HG03060 (cell line): ENCODE measurements at regions not wholly inside any gene's neighbourhood (a gene's known extent, or its start where the extent isn't known, plus 50 kb on each side); places are given as distances from the start of the nearest gene placed in this dataset.
"Not testable (repeated sequence)": the region's sequence is repeated elsewhere in the genome, so short reads cannot be mapped to it uniquely, and the experiment has no call there.

Experiments used
- ATAC-seq: cut with Tn5 transposase; IDR thresholded peaks from one replicate; pipeline ENCODE4 v1.9.1; 2021; ENCODE audit warnings: low read depth, moderate number of reproducible peaks; ENCODE audit not compliant: unreplicated experiment

DNA sequence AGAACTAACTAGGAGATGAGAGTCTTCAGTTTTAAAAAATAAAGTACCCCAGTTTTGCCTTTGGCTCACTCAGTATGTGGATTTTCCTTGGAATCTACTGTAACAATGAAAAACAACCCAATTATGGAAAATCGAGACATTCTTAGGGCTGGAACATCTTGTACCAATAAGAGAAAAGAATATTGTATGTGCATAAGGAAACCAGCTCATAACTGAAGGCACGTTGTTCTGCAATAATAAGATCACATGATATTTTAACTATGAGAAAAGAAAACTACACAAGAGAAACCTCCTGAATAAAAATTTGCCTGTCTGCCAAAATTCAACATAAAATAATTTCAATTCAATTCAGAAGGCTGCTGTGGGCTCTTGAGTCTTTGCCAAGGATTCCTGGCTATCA lies 261.8 kb upstream of the EDNRA start:
- ATAC-seq: no peak

DNA sequence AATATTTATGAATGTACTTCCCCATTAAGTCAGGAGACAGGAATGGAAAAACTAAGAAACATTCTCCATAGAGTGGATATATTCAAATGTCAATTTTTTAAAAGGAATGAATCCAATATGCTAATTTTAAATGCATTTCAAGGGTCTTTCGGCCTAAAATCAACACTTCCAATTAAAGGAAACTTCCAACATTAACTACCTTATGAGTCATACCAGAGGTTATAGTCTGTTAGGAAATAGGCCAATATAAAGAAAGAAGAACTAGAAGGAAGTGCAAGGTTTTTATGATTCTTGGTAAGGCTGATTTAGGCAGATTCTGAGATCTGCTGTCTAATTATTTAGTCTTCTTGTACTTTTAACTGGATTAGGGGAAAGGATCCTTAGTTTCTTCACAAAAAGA lies 260.1 kb upstream of the EDNRA start:
- ATAC-seq: no peak

DNA sequence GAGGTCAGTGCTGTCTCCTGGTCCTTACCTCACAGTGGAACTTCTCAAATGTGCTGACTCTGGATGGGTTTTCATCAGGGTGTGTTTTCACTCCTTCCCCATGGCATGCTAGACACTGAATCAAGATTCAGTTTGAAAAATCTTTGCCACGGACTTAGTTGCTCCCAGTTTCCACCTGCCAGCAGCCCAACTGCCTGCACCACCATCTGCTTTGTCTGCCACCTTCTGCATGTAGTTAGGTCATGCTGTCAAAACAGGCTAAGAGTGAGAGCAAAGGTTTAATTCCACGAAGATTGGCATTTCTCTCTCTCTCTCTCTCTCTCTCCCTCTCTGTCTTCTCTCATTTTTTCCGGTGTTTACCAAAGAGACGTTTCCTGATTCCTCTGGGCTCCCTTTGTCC lies 258.0 kb upstream of the EDNRA start:
- no peak for ATAC-seq

DNA sequence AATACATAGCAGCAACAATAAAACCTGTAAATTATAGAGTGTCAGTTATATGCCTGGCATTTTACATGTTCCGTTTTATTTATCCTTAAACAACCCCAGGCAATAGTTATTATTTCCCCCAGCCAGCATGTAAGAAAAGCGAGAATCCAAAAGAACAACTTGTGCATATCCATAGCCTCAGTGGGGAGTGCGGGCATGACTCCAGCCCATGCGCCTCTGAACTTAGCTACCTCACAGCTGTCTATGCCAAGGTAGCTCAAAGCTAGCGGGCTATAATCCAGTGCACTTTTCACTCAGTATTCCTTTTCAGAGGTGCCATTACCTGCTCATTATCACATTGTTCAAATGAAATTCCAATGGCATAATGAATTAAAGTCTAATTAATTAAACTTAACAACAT lies 257.3 kb upstream of the EDNRA start:
- no peak for ATAC-seq

DNA sequence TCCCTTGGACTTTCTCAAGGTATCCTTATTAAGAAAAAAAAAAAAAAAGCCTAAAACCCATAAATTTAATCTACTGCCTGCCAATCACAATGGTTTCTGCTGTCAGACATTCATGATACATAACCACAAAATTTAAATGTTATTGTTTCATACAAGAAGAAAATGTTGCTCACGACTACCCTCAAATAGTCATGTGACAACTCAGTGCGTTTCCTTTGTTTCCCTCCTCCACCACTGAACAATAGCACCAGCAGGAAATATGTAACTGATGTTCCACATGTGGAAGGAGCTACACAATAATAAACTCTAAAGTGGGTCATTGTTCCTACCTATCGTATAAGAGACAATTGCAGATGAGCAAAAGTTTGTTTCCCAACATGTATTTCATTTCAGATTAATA lies 244.1 kb upstream of the EDNRA start:
- ATAC-seq: no peak

DNA sequence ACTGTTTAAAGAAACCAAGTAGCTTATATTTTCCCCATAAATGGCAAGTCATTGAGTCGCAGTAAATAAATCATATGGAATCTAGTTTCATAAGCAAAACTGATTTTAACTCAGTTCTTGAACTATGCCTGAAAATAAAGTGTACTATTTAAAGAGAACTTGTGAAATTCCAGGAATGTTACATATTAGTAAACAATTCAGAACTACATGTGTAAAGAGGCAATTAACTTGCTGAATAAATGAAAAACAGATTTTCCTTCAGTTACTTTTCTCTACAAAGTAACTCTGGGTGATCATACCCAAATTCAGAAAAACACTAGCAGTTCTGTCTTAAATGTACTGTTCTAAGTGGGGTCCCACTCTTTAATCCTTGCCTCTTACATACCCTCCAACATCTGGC lies 236.1 kb upstream of the EDNRA start:
- no peak for ATAC-seq

DNA sequence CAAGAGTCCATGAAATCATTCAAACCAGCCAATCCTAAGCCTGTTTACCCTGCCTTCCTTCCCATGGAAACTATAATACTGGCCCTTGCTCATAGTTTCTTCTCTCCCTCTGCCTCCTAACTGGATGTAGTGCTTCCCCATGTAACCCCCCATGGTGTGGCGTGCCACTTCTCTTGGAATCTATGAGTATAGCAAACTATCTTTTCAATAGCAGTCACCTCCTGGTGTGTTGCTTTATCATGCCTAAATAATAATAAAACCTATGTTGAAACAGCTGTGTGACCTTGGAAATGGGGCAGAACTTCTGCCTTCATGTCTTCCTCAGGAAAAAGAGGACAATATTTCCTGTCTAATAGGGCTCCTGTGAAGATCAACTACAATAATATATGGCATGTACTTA lies 234.8 kb upstream of the EDNRA start:
- no peak for ATAC-seq

DNA sequence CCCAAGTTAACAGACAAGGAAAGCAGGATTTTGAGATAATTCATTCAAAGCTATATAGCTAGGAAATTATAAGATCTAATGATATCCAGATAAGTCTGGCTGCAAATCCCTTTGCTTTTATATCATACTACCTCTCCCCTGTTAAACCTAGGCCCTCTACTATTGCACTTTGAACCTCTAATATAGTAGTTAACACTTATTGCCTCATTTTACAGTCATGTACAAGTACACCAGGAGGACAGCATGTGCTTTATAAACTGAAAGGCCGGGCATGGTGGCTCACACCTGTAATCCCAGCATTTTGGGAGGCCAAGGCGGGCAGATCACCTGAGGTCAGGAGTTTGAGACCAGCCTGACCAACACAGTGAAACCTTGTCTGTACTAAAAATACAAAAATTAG lies 234.4 kb upstream of the EDNRA start:
- not testable (repeated sequence) for ATAC-seq

DNA sequence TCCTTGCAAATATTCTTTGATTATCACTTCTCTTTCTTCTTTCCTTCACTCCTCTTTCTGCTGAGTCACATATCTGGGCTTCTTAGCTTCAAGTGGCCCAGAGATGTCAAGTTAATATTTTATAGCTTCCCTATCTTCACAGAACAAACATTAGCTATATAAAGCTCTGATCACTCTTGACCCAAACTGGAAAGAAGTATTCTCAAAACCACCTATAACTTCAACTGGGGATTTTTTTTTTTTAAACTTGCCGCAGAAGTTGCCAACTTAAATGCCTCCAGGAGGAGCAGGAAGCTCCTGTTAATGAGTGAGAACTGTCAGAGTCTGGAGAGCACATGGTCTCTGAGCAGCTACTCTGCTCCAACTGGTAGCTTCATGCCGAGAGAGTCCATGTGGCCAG lies 233.3 kb upstream of the EDNRA start:
- no peak for ATAC-seq

DNA sequence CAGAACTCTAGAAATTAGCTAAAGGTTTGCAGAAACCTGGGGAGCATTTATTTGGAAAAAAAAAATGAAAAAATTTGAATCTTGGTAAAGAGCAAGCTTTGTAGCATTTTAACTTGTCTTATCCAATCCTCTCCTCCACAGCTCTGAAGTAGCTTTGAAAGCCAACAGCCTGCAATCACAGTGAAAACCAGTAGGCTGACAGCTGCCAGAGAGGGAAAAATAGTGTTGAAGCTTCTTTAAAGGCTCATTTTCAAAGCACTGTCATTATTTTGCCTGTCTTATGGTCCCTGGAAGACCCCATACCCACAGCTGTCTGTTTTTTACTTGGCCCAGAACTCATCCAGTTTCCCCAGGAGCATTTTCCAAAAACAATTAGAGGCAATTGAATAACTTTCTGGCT lies 230.8 kb upstream of the EDNRA start:
- ATAC-seq: no peak

DNA sequence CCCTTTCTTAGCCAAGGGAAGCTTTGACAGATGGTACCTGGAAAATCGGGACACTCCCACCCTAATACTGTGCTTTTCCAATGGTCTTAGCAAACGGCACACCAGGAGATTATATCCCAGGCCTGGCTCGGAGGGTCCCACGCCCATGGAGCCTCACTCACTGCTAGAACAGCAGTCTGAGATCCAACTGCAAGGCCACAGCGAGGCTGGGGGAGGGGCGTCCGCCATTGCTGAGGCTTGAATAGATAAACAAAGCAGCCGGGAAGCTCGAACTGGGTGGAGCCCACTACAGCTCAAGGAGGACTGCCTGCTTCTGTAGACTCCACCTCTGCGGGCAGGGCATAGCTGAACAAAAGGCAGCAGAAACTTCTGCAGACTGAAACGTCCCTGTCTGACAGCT lies 225.6 kb upstream of the EDNRA start:
- ATAC-seq: not testable (repeated sequence)

DNA sequence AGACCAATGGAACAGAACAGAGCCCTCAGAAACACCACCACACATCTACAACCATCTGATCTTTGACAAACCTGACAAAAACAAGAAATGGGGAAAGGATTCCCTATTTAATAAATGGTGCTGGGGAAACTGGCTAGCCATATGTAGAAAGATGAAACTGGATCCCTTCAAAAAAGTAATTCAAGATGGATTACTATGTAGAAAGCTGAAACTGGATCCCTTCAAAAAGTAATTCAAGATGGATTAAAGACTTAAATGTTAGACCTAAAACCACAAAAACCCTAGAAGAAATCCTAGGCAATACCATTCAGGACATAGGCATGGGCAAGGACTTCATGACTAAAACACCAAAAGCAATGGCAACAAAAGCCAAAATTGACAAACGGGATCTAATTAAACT lies 221.6 kb upstream of the EDNRA start:
- not testable (repeated sequence) for ATAC-seq

DNA sequence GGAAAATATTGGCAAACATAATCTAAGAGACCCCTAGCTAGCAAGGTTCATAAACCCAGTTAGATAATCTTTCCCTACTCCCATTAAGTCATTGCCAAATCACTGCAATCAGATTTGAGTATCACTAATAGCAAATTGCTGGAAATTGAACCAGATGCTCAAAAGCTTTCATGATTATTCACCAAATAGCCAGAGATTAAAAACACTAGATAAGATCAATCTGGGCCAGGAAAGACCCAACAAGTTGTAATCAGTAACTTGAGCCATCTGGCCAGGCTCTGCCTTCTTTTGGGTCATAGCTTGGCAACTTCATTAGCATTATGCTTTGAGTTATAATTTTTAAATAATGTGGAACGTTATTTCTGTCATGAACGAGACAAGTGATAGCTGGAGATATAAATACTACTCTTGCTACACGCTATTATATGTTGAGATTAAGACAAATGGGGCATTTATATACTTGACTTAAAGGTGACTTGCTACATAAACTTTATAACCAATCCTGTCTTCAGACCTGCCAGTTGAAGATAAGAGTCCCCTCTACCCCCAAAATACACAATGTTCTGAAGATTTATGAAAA lies 196.6 kb upstream of the EDNRA start:
- no peak for ATAC-seq

DNA sequence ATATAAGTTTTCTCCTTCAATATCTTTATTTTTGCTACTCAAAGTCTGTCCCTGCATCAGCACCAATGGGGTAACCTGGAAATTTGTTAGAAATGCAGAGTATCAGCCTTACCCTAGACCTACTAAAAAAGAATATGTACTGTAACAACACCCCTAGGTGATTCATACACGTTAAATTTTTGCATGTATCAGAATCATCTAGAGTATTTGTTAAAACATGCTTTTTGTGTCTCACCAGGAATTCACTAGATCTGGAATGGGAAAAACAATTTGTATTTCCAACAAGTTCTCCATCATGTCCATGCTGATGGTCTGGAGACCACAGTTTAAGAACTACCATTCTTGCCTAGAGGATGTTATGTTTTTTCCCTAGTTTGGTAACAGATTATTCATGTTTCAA lies 196.0 kb upstream of the EDNRA start:
- ATAC-seq: no peak

DNA sequence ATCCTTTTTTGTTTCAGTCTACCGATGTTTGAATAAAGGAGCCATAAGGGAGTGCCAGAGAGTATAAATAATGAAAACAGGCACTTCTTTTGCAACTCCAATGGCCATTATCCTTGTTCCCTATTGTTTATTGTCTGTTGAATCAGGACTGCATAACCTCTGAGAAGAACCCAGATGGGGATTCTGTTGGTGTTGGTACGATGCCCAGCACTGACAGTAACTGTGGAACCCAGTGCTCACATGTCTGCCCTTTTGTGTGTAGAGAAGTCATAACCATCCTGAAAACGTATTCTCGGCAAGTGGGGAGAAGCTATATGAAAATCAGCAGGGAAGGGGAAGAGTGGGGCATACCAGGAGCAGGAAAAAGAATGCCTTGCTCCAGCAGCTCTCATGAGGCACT lies 195.1 kb upstream of the EDNRA start:
- no peak for ATAC-seq

DNA sequence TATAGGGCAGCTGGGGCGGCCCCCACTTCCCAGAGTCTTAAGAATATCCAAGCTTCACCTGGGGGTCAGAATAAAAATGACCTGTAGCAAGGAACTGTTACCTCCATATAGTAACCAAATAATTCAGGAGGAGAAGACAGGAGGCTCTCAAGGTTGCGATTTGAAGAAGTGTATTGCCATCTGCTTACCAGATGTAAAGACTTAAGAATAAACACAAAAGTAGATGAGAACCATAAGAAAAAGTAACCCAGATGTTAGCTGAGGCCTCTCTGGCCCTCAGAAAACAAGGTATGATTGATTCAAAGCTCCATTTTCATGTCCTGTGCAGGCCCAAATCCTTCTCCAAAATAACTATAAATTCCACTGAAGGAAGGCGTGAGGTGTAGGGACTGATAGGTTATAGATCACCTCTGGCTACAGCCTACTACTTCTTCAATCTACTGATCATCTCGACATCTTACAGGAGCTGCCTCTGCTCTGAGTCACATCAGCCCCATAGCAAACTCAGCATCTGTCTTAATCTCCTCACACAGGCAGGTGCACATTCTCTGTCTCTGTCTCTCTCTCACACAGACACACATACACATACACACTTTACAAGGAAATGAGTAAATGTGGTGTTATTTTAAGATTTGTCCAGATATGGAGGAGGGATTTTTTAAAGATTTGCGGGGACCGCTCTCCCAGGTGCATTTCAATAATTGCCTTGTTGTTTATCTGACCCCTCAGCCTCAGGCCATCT lies 193.9 kb upstream of the EDNRA start:
- ATAC-seq: no peak

DNA sequence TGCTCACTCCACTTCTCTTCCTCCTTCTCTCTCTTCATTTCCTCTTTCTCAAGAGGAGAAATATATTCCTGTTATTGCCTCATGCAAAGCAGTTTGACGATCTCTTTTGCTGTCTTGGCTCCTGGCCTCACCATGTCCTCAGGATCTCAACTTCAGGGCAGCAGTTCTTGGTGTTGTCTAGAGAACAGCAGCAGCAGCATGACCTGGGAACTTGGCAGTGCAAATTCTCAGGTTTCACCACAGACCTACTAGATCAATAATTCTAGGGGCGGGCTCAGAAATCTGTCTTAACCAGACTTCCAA lies 193.4 kb upstream of the EDNRA start:
- ATAC-seq: no peak

DNA sequence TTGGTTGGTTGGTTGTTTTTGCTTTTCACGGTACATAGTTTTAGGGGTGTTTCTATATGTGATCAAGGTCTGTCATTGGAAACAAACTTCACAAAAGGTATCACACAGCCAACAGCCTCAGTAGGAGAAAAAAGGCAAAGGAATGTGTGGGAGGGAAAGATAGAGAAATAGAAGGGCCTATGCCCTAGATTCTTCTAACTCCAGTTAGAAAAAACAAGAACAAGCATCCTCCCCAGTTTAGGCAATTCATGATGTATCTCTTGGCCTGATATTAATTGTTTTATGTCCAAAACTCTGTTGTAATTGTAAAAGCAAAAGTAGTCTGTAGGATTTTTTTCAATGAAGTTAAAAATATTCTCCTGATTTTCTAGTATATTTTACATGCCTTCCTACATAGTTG lies 192.4 kb upstream of the EDNRA start:
- ATAC-seq: no peak

DNA sequence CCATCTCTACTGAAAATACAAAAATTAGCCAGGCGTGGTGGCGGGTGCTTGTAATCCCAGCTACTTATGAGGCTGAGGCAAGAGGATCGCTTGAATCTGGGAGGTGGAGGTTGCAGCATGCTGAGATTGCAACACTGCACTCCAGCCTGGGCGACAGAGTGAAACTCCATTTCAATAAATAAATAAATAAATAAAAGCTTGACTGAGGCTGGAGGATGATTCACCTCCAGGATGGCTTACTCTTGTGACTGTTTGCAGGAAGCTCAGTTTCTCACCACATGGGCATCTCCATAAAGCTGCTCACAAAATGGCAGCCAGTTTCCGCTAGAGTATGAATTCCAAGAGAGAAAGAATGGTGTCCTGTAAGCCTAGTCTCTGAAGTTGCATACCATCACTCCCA lies 191.7 kb upstream of the EDNRA start:
- ATAC-seq: no peak

DNA sequence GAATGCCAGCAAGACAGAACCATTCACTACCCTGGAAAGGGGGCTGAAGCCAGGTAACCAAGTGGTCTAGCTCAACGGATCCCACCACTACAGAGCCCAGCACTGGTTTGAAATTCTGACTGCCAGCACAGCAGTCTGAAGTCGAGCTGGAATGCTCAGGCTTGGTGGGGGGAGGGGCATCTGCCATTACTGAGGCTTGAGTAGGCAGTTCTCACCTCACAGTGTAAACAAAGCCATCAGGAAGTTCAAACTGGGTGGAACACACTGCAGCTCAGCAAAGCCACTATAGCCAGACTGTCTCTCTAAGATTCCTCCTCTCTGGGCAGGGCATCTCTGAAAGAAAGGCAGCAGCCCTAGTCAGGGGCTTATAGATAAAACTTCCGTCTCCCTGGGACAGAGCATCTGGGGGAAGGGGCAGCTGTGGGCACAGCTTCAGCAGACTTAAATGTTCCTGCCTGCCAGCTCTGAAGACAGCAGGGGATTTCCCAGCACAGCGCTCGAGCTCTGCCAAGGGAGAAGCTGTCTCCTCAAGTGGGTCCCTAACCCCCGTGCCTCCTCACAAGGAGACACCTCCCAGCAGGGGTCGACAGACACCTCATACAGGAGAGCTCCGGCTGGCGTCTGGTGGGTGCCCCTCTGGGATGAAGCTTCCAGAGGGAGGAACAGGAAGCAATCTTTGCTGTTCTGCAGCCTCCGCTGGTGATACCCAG lies 188.1 kb upstream of the EDNRA start:
- not testable (repeated sequence) for ATAC-seq

DNA sequence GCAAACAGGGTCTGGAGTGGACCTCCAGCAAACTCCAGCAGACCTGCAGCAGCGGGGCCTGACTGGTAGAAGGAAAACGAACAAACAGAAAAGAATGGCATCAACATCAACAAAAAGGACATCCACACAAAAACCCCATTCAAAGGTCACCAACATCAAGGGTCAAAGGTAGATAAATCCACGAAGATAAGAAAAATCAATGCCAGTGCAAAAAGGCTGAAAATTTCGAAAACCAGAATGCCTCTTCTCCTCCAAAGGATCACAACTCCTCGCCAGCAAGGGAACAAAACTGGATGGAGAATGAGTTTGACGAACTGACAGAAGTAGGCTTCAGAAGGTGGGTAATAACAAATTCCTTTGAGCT lies 187.6 kb upstream of the EDNRA start:
- not testable (repeated sequence) for ATAC-seq

DNA sequence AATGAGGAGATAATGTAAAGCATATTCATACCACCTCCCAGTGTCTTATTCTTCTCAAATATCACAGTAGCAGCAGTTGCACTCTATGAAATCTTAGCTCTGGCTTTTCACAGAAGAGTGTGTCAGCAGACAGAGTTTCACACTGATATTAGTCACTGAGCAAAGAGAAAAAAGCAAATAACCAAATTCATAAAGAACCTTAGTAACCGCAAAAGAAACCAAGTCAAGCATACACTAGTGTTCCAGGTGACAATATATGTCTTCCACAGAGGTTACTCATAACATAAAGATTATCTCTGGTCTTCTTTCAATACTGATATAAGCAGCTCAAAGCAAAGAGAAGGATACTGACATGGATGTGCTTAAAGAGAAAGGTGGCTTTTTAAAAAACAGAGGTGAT lies 181.7 kb upstream of the EDNRA start:
- peak; percentile 95 for ATAC-seq
